Right lobe of liver (tissue), 6 donors: ENCODE measurements at regions not wholly inside any gene's neighbourhood (a gene's known extent, or its start where the extent isn't known, plus 50 kb on each side); places are given as distances from the start of the nearest gene placed in this dataset.

ENCODE experiments used
- ATAC-seq, 4 donors: fragments of 200-7000 bp; cut with Tn5 transposase; one replicate each; pipeline ENCODE4 v1.9.1; 2020; ENCODE audit warnings: mild to moderate bottlenecking in 4 of 4, moderate library complexity in 4 of 4
- DNase-seq, 3 donors: peaks; one replicate each; pipeline ENCODE4 v3.0.0-alpha.2; 2020
- H3K27ac ChIP-seq, 3 donors: fragments of 200-600 bp; one replicate each; pipeline ENCODE4 v1.8.0; 2022
- H3K27me3 ChIP-seq, 2 donors: fragments of 200-600 bp; one replicate each; pipeline ENCODE4 v1.8.0; 2022
- H3K36me3 ChIP-seq, 4 donors: fragments of 200-600 bp; sonication (generic) in 1 of 4; one replicate each; pipeline versions ENCODE4 v1.5.1 to v1.8.0; 2017 to 2022; ENCODE audit warnings: control low read depth in 1 of 4
- H3K4me1 ChIP-seq, 4 donors: fragments of 200-600 bp; sonication (generic) in 1 of 4; one replicate each; pipeline versions ENCODE4 v1.5.1 to v1.8.0; 2017 to 2022; ENCODE audit warnings: control low read depth in 1 of 4
- H3K4me3 ChIP-seq, 3 donors: fragments of 200-600 bp; one replicate each; pipeline ENCODE4 v1.8.0; 2022
- H3K9me3 ChIP-seq, 4 donors: fragments of 200-600 bp; sonication (generic) in 1 of 4; one replicate each; pipeline versions ENCODE4 v1.5.1 to v1.8.0; 2017 to 2022; ENCODE audit warnings: control low read depth in 1 of 4
- POLR2A ChIP-seq: fragments of 450-650 bp; IDR thresholded peaks from one replicate; pipeline ENCODE4 v1.6.1; 2017; ENCODE audit warnings: antibody characterized with exemption, mild to moderate bottlenecking
- WGBS: methylation state at CpG from one replicate; pipeline ENCODE4 v1.1.6; 2018; ENCODE audit warnings: low coverage, low lambda C conversion rate; ENCODE audit not compliant: insufficient coverage; ENCODE audit errors: missing lambda C conversion rate; 5-methylcytosine and 5-hydroxymethylcytosine counted together
- intact Hi-C, 2 donors: fragments of 100-400 bp; cut with DNase I; formaldehyde crosslinking; loops; one replicate each; pipeline versions ENCODE4 v1.11.2 to v1.14.1; 2022
- TF ChIP-seq, protein P1 (sequence below), 4 donors: fragments of 200-600 bp in 3 of 4; fragments of 450-650 bp in 1 of 4; IDR thresholded peaks; one replicate each; pipeline versions ENCODE4 v1.5.1 to v1.8.0; 2016 to 2022; ENCODE audit warnings: antibody characterized with exemption in 4 of 4, mild to moderate bottlenecking in 2 of 4
- donor health status: DM: no; HTN: yes; CAD: no.
- donor health status: DM: no; HTN: no; CAD: no.
- donor health status: DM: no; HTN: no; CAD: no.
- donor health status: DM: no; HTN: yes; CAD: no.
- donor health status: DM: no; HTN: yes; CAD: no.

DNA sequence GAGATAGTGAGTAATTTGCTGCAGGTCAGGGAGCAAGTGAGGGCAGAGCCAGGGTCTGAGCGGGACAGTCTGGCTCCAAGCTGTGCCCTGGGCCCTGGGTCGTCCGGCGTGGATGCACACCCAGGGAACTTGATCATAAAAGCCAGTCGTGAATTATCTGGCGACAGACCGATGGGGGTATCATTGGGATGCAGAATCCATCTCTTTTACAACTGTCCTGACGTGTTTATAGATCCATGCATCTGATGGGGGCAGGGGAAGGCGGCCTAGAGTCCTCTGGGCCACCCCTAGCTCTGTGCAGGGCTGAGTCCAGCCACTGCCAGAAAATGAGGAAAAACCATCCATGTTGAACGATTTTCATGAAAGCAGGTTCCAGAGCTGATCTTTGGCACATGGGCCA, 332.8 kb downstream of the C16orf95 start:
- Histone ChIP-seq H3K4me3 (no peak overlapping the region), H3K4me1 (no peaks in the 10 kb centered on the region), H3K27me3 (no peaks in the 10 kb centered on the region), H3K36me3 (no peaks in the 10 kb centered on the region), H3K27ac (no peak overlapping the region), H3K9me3 (no peaks in the 10 kb centered on the region)
- no peak for DNase-seq
- TF ChIP-seq POLR2A: no peak
- TF ChIP-seq, protein P1, sequence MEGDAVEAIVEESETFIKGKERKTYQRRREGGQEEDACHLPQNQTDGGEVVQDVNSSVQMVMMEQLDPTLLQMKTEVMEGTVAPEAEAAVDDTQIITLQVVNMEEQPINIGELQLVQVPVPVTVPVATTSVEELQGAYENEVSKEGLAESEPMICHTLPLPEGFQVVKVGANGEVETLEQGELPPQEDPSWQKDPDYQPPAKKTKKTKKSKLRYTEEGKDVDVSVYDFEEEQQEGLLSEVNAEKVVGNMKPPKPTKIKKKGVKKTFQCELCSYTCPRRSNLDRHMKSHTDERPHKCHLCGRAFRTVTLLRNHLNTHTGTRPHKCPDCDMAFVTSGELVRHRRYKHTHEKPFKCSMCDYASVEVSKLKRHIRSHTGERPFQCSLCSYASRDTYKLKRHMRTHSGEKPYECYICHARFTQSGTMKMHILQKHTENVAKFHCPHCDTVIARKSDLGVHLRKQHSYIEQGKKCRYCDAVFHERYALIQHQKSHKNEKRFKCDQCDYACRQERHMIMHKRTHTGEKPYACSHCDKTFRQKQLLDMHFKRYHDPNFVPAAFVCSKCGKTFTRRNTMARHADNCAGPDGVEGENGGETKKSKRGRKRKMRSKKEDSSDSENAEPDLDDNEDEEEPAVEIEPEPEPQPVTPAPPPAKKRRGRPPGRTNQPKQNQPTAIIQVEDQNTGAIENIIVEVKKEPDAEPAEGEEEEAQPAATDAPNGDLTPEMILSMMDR (IDR thresholded peaks at IDR 0.05): no peak
- 75% methylated on average over 10 of the region's 10 CpGs for WGBS
- intact Hi-C loops: no loop called here
- no peak for ATAC-seq

DNA sequence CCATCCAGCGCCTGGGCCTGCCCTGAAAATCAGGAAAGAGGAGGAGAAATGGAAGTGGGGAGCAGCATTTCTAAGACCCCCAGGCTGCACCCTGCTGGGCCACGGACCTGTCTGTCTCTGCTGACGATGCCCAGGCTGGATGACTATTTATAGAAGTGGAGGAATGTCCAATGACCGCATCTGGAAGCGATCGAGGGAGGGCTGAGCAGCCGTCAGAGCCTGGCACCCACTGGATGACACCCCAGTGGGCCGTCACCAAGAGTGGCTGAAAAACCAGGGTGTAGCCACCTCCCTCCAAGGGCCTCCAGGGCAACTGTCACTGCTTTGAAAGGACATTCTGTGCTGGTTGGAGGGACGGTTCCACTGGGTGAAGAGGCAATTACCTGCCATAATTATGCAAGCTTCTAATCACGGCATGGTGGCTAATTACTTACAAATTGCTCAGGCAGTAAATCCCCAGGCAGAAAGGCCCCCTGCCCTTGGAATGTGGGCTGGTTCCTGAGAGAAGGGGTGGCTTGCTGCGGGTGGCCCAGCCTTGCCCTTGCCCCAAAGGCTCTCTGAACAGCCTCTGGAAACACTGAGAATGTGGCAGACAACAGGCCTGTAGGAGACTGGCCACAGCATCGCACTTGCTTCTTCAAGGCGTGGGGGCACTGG, 332.1 kb downstream of the C16orf95 start:
- H3K36me3 ChIP-seq: no peaks in the 10 kb centered on the region
- no peak for ATAC-seq
- TF ChIP-seq, protein P1 (IDR thresholded peaks at IDR 0.05): no peak
- TF ChIP-seq POLR2A: no peak
- no peak overlapping the region for H3K4me3 ChIP-seq
- no peak overlapping the region for H3K27ac ChIP-seq
- intact Hi-C loops: no loop called here
- H3K27me3 ChIP-seq: no peaks in the 10 kb centered on the region
- H3K9me3 ChIP-seq: no peaks in the 10 kb centered on the region
- no peaks in the 10 kb centered on the region for H3K4me1 ChIP-seq
- whole genome bisulfite sequencing: 18% methylated on average over 4 of the region's 13 CpGs
- no peak for DNase-seq

DNA sequence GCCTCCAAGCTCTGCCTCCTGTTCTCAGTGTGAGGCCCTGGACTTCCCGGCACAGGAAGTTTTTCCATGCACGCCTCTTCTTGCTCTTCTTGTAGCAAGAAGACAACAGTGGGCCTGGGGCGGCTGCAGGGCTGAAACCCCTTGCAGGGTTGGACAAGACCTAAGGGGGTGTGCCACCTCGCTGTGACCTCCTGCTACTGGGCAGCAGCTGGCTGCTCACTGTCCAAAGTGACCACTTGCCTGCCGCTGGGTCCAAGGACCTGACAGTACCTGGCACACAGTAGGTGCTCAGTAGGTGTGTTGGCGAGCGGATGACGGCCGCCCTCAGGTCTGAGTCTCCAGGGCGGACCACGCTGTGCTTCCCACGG, 331.6 kb downstream of the C16orf95 start:
- H3K9me3 ChIP-seq: no peaks in the 10 kb centered on the region
- H3K4me1 ChIP-seq: no peaks in the 10 kb centered on the region
- H3K27ac ChIP-seq: no peak overlapping the region
- DNase-seq: no peak
- H3K36me3 ChIP-seq: no peaks in the 10 kb centered on the region
- no peak for ATAC-seq
- WGBS: 64% methylated on average over 8 of the region's 12 CpGs
- intact Hi-C loops: no loop called here
- TF ChIP-seq, protein P1 (IDR thresholded peaks at IDR 0.05): no peak
- no peak for TF ChIP-seq POLR2A
- H3K27me3 ChIP-seq: no peaks in the 10 kb centered on the region
- H3K4me3 ChIP-seq: no peak overlapping the region

DNA sequence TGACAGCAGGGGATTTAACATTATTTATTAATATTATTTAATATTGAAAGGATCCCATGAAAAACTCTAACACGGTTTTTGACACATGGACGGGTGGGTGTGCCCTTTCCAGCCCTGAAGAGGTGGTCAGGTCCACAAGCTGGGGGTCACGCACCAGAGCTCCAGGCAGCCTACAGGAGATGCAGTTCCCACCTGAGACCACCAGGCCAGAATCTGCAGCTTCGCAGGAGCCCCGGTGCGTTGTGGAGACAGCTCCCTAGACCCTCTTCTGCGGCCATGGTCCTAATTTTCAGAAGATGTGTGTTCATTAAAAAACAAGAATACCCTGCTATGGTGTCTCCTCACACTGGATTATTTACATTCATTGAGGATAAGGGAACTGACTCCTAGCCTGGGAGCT, 331.1 kb downstream of the C16orf95 start:
- H3K4me1 ChIP-seq: no peaks in the 10 kb centered on the region
- DNase-seq (no peak), ATAC-seq (no peak)
- no peak overlapping the region for H3K27ac ChIP-seq
- H3K27me3 ChIP-seq: no peaks in the 10 kb centered on the region
- intact Hi-C loops: no loop called here
- H3K4me3 ChIP-seq: no peak overlapping the region
- 61% methylated on average over 6 of the region's 7 CpGs for WGBS
- H3K36me3 ChIP-seq: no peaks in the 10 kb centered on the region
- no peak for TF ChIP-seq POLR2A
- TF ChIP-seq, protein P1 (IDR thresholded peaks at IDR 0.05): no peak
- no peaks in the 10 kb centered on the region for H3K9me3 ChIP-seq
